T-helper 17 cell (primary cell): ENCODE measurements at regions not wholly inside any gene's neighbourhood (a gene's known extent, or its start where the extent isn't known, plus 50 kb on each side); places are given as distances from the start of the nearest gene placed in this dataset.

Experiments
- ATAC-seq: fragments of 150-1000 bp; cut with Tn5 transposase; 2 replicates; pipeline ENCODE4 v1.10.0; 2021; ENCODE audit warnings: mild to moderate bottlenecking, moderate library complexity
- DNase-seq, 3 donors: peaks; one replicate each; pipeline versions ENCODE4 v3.0.0 to v3.0.0-alpha.2; 2020 to 2021
- H3K9me3 ChIP-seq: one replicate; pipeline ENCODE4 v1.7.0; 2013; ENCODE audit warnings: low read length, mild to moderate bottlenecking; ENCODE audit not compliant: control insufficient read depth, poor library complexity, severe bottlenecking
- H3K27ac Mint-ChIP-seq: one replicate; pipeline ENCODE4 v1.8.0; 2022; ENCODE audit warnings: mild to moderate bottlenecking, moderate library complexity, mixed read lengths
- H3K27me3 Mint-ChIP-seq: one replicate; pipeline ENCODE4 v1.8.0; 2022; ENCODE audit warnings: mixed read lengths
- H3K36me3 Mint-ChIP-seq: one replicate; pipeline ENCODE4 v1.8.0; 2022; ENCODE audit warnings: low read depth, mixed read lengths
- H3K4me1 Mint-ChIP-seq: one replicate; pipeline ENCODE4 v1.8.0; 2022; ENCODE audit warnings: mild to moderate bottlenecking, mixed read lengths
- H3K4me3 Mint-ChIP-seq: one replicate; pipeline ENCODE4 v1.8.0; 2022; ENCODE audit warnings: mild to moderate bottlenecking, moderate library complexity, mixed read lengths

DNA sequence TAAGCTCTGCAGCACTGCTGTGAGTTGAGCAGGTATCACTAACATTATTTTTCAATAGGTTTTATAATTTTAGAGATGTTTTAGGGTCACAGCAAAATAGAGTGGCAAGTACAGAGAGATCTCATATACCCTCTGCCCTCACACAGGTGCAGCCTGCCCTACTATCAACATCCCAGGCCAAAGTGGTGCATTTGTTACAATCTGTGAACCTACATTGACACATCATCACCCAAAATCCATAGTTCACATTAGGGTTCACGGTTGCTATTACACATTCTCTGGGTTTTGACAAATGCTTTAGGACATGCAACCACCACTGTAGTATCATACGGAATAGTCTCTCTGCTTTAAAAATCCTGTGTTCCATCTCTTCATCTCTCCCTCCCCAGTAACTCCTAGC lies 173.1 kb downstream of the DHX15 start:
- Mint-ChIP-seq H3K4me3 (no peak overlapping the region), H3K4me1 (no peaks in the 10 kb centered on the region), H3K27ac (no peak overlapping the region), H3K27me3 (peaks cover 39% of the 10 kb centered on the region), H3K36me3 (no peaks in the 10 kb centered on the region)
- H3K9me3 ChIP-seq, result no peaks in the 10 kb centered on the region
- DNase-seq (no peak), ATAC-seq (no peak)

DNA sequence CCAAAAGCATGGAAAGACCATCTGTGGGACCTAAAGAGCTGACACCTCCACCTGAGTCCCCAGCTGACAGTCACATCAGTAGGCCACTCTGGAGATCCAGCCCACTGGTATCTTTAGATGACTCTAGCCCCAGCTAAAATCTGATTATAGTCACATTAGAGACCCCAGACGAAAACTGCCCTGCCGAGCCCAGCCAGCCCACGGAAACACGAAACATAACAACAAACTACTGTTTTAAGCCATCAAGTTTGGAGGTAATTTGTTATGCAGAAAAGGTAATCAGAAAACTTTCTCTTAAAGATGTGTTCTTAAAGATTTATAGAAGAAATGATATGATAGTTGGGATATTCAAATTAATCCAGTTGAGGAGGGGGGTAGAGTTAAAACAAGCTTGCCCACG lies 175.7 kb downstream of the DHX15 start:
- no peak overlapping the region for H3K4me3 Mint-ChIP-seq
- no peaks in the 10 kb centered on the region for H3K4me1 Mint-ChIP-seq
- no peak for DNase-seq
- peaks cover 24% of the 10 kb centered on the region for H3K27me3 Mint-ChIP-seq
- ATAC-seq, result no peak
- H3K9me3 ChIP-seq, result no peaks in the 10 kb centered on the region
- H3K36me3 Mint-ChIP-seq, result no peaks in the 10 kb centered on the region
- H3K27ac Mint-ChIP-seq, result no peak overlapping the region

DNA sequence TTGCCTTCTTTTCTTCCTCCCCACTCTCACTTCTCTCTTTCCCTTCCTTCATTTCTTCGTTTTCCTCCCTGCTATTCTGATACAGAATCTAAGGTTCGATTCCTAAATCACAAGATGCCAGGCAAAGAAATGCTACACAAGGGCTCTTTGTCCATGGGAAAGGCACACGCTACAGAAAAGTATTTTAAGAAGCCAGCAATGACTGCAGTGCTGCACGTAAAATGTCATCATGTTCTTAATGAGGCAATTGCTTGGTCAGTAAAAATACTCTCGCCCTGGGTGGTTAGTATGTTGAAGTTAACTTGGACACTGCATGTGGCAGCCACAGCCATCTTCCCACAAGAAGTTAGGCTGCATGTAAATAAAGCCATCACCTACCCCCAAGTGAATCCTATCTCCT lies 178.4 kb downstream of the DHX15 start:
- peaks cover 12% of the 10 kb centered on the region for H3K27me3 Mint-ChIP-seq
- H3K9me3 ChIP-seq, result no peaks in the 10 kb centered on the region
- H3K36me3 Mint-ChIP-seq, result no peaks in the 10 kb centered on the region
- no peak overlapping the region for H3K4me3 Mint-ChIP-seq
- no peak overlapping the region for H3K27ac Mint-ChIP-seq
- H3K4me1 Mint-ChIP-seq, result no peaks in the 10 kb centered on the region
- DNase-seq (no peak), ATAC-seq (no peak)

DNA sequence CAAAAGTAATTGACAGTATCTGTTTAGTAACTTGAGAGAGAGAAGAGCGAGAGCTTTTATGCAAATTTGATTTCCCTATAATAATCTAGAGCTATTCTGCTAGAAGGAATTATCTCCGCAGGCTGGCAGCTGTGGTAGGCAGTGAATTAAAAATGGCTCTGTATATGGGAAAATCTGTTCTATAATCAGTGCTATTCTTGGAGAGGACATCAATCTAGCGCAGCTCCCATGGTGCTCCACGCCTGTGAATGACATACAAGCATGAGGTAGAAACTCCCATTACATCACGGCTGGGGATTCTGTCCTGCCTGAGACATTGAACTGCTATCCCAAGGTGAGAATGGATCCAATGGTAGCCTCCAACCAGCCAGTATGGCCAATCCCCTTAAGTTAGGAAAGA lies 179.0 kb downstream of the DHX15 start:
- H3K27ac Mint-ChIP-seq, result no peak overlapping the region
- H3K36me3 Mint-ChIP-seq, result no peaks in the 10 kb centered on the region
- peaks cover 12% of the 10 kb centered on the region for H3K27me3 Mint-ChIP-seq
- H3K4me3 Mint-ChIP-seq, result no peak overlapping the region
- no peaks in the 10 kb centered on the region for H3K4me1 Mint-ChIP-seq
- ATAC-seq, result no peak
- DNase-seq, result no peak
- no peaks in the 10 kb centered on the region for H3K9me3 ChIP-seq

DNA sequence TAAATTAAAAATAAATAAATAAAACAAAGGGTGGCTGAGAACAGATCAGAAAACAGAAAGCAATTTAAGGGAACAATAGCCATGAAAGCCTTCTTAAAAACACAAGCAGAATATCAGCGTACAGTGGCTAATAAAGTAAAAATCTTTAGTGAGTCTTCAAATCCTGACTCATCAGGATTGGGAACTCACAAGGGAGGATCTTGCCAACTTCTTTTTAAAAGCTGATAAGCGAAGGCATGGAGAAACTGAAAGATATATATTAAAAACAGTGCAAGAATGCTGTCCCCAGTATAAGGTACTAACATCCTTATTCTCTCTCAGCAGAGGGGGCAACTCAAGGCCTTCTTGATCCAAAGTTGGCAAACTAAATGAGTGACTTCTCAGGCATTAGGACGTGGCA lies 180.1 kb downstream of the DHX15 start:
- Mint-ChIP-seq H3K4me3 (no peak overlapping the region), H3K27me3 (peaks cover 12% of the 10 kb centered on the region), H3K4me1 (no peaks in the 10 kb centered on the region), H3K27ac (no peak overlapping the region), H3K36me3 (no peaks in the 10 kb centered on the region)
- no peak for ATAC-seq
- H3K9me3 ChIP-seq, result no peaks in the 10 kb centered on the region
- DNase-seq, result no peak

DNA sequence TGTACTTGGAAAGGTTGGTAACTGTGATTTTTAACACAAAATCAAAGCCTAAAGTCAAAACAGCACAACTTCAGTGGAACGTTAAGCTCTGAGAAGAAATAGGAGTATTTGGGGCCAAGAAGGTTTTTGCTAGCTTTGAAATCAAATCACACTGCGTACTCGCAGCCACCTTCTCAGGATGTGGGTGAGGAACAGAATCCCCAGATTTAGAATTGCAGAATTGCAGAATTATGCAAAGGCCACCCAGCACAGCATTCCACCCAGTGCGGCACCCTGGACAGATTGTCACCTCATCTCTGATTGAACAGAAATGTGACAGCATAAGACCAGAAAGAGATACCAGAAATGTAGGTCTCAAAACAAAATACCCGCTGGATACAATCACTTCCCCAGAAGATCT lies 181.1 kb downstream of the DHX15 start:
- H3K27ac Mint-ChIP-seq, result no peak overlapping the region
- H3K9me3 ChIP-seq, result no peaks in the 10 kb centered on the region
- H3K4me3 Mint-ChIP-seq, result no peak overlapping the region
- H3K4me1 Mint-ChIP-seq, result no peaks in the 10 kb centered on the region
- no peaks in the 10 kb centered on the region for H3K36me3 Mint-ChIP-seq
- peaks cover 12% of the 10 kb centered on the region for H3K27me3 Mint-ChIP-seq
- DNase-seq (no peak), ATAC-seq (no peak)

DNA sequence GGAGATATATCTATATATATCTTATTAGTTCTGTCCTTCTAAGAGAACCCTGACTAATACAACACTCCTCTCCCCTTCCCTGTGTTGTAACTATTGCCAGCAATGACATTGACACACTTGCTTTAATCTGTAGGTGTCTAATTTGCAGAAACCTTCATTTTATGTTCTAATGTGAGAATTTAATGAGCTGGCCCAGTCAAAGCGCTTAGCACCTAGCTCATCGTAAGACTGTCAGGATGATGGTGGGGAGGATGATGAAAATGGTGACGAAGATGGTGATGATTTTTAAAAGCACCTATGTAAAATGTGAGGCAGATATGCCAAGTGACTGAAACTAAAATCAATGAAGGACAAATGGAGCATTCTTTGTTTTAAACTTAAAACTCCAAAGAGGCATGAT lies 183.8 kb downstream of the DHX15 start:
- Mint-ChIP-seq H3K4me1 (peaks cover 3% of the 10 kb centered on the region), H3K27ac (no peak overlapping the region), H3K36me3 (no peaks in the 10 kb centered on the region), H3K27me3 (no peaks in the 10 kb centered on the region), H3K4me3 (no peak overlapping the region)
- DNase-seq, result no peak
- H3K9me3 ChIP-seq, result no peaks in the 10 kb centered on the region
- no peak for ATAC-seq

DNA sequence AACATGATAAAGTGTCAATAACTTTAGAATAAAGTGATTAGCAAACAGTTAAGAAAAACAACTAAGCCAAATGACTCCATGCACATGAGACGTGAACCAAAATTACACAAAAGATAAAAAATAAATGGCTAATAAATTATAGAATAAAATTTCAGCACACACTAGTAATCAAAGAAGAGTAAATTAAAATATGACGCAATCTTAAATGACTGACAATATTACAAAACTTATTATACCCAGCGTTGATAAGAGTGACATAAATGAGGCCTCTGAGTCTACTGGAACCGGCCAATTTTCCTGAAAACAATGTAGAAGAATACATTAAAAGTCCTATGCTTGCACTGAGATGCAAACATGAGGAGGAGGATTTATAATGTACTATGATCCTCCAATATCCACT lies 187.4 kb downstream of the DHX15 start:
- no peak for DNase-seq
- Mint-ChIP-seq H3K4me3 (no peak overlapping the region), H3K4me1 (peaks cover 3% of the 10 kb centered on the region), H3K36me3 (no peaks in the 10 kb centered on the region), H3K27ac (no peak overlapping the region), H3K27me3 (peaks cover 7% of the 10 kb centered on the region)
- H3K9me3 ChIP-seq, result no peaks in the 10 kb centered on the region
- no peak for ATAC-seq

DNA sequence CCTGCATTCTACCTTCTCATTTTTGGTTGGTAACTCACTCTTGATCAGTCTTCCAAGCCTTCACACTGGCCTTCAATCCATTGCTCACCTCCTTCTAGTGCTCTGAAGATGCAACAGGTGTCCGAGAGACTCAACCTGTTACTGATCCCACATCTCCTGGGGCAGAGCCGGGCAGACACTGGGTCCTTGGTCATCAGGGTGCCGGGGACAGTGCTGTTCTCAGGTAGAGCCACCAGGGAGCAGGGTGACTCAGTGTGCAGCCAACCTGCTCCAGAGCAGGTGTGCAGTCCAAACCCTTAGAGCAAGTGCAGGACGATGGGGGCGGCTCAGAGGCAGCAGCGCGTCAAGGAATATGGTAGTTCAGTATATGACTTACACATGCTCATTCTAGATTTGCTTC lies 188.4 kb downstream of the DHX15 start:
- peaks cover 3% of the 10 kb centered on the region for H3K4me1 Mint-ChIP-seq
- no peak overlapping the region for H3K4me3 Mint-ChIP-seq
- DNase-seq (no peak), ATAC-seq (no peak)
- no peak overlapping the region for H3K27ac Mint-ChIP-seq
- H3K36me3 Mint-ChIP-seq, result no peaks in the 10 kb centered on the region
- H3K27me3 Mint-ChIP-seq, result peaks cover 7% of the 10 kb centered on the region
- H3K9me3 ChIP-seq, result no peaks in the 10 kb centered on the region

DNA sequence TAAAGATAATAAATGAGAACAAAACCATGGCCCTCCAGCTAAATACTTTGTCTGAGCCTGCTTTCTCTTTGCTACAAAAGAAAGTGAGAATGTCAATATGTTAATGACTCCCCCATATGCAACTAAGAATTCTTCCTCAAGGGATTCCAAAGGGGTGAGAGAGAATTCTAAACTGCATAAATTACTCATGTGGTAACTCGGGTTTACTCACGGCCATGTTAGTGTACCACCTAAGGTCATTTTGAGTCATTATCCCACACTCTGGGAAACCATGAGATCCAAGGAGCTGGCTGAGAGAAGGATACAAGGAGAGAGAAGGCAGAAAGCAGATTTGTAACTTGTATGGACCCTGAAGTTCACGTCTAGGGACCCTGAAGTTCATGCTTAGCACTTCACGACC lies 190.3 kb downstream of the DHX15 start:
- Mint-ChIP-seq H3K36me3 (no peaks in the 10 kb centered on the region), H3K4me3 (no peak overlapping the region), H3K4me1 (peaks cover 3% of the 10 kb centered on the region), H3K27ac (no peak overlapping the region), H3K27me3 (peaks cover 7% of the 10 kb centered on the region)
- ATAC-seq (no peak), DNase-seq (no peak)
- H3K9me3 ChIP-seq, result no peaks in the 10 kb centered on the region

DNA sequence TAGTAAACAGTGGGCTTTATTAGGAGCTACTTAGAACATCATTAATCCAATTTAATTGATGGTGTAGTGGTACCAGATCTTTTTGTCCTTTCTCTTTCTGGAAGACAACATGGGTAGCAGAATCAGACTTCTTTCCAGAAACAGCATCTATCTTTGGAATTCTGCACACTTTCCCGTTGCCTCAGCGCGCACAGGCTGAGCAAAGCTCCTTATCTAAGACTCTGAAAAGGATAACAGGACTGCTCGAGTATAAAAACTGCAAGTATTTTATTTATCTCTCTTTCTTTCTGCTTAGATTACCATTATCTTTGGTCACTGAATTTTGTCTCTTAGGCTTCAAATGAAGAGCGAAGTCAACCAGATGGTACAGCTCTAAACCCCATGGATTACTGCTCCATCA lies 191.7 kb downstream of the DHX15 start:
- Mint-ChIP-seq H3K36me3 (no peaks in the 10 kb centered on the region), H3K27me3 (peaks cover 7% of the 10 kb centered on the region), H3K27ac (no peak overlapping the region), H3K4me3 (no peak overlapping the region), H3K4me1 (peaks cover 3% of the 10 kb centered on the region)
- H3K9me3 ChIP-seq, result no peaks in the 10 kb centered on the region
- no peak for ATAC-seq
- no peak for DNase-seq

DNA sequence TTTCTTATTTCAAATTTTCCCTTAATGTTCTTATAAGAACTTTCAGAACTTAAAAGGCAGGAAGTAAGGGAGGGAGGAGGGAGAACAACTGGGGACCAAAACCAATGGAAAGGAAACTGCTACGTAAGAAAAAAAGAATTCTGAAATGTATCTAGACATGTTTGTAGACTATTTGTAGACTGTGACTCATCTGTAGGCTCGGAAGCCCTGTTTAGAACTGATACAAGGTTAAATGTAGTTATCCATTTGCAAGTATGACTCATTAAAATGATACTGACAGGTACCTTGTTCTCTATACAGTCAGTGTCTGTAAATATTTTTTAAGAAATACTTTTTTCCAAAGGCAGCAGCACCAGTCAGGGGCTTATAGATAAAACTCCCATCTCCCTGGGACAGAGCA lies 202.0 kb downstream of the DHX15 start:
- H3K27ac Mint-ChIP-seq, result no peak overlapping the region
- no peaks in the 10 kb centered on the region for H3K4me1 Mint-ChIP-seq
- H3K36me3 Mint-ChIP-seq, result no peaks in the 10 kb centered on the region
- H3K4me3 Mint-ChIP-seq, result no peak overlapping the region
- ATAC-seq, result no peak
- no peak for DNase-seq
- H3K9me3 ChIP-seq, result no peaks in the 10 kb centered on the region
- H3K27me3 Mint-ChIP-seq, result no peaks in the 10 kb centered on the region

DNA sequence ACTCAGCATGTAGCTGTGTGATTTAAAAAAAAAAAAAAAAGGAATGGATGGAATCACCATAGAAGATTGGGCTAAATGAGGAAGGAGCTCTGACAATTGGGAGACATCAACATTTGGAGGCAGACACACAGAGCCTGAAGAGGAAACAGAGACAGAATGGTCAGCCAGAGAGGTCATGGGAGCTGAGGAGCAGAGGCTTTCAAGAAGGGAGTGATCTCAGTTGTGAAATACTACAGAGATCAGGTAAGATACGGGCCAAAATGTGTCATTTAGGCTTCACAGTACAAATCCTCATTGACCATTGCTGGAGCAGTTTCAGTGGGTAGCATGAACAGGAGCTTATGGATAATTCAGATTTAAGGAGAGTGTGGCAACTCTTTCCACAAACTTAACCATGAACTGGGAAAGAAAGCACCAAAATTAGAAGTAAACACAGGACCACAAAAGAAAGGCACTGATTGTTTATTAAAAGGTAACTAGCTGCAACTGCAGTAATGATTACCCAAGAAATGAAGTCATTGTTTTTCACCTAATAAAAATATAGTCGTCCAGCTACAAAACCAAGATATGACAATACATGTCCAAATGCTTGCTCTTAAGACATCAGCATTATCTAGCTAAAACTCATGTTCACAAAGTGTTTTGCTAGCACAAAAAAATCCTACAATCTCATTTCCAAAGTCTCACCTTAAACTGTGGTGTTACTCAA lies 203.2 kb downstream of the DHX15 start:
- ATAC-seq, result no peak
- Mint-ChIP-seq H3K27ac (no peak overlapping the region), H3K4me3 (no peak overlapping the region)

DNA sequence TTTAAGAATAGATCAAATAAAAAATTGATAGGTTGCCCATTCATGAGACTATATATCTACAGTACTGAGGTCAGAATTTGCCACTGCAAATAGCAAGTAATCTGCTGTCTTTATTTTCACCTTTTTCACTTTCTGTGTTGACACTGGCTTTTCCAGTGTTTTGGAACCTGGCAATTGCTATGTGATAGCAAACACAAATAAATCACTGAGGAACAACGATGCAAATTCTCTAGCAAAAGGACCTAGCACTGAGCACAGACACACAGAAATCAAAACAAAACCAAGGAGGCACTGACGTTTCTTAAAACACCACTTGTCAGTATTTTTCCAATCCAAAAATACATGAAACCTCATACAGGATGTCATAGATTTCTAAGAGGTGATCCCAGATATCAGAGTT lies 210.7 kb downstream of the DHX15 start:
- no peak for ATAC-seq
- Mint-ChIP-seq H3K4me1 (peaks cover 2% of the 10 kb centered on the region), H3K36me3 (no peaks in the 10 kb centered on the region), H3K4me3 (no peak overlapping the region), H3K27ac (no peak overlapping the region), H3K27me3 (peaks cover 20% of the 10 kb centered on the region)
- DNase-seq, result no peak
- no peaks in the 10 kb centered on the region for H3K9me3 ChIP-seq

More for the DNA sequence above, 203.2 kb downstream of the DHX15 start:
- no peak for DNase-seq
- Mint-ChIP-seq H3K27me3 (no peaks in the 10 kb centered on the region), H3K4me1 (no peaks in the 10 kb centered on the region), H3K36me3 (no peaks in the 10 kb centered on the region)
- no peaks in the 10 kb centered on the region for H3K9me3 ChIP-seq
